MM.1S (cell line): ENCODE measurements at regions not wholly inside any gene's neighbourhood (a gene's known extent, or its start where the extent isn't known, plus 50 kb on each side); places are given as distances from the start of the nearest gene placed in this dataset.

ENCODE experiments used
- EZH2 ChIP-seq: fragments of 300-600 bp; sonication (generic); optimal IDR thresholded peaks from 2 replicates; pipeline ENCODE3; 2017; ENCODE audit warnings: low read depth, mild to moderate bottlenecking, antibody characterized with exemption, low read length, mixed read lengths
- EZH2phosphoT487 ChIP-seq: fragments of 300-600 bp; sonication (generic); IDR thresholded peaks from 2 replicates; pipeline ENCODE4 v1.6.1; 2018; ENCODE audit warnings: antibody characterized with exemption, low read length
- TF ChIP-seq, protein P1 (sequence below): fragments of 300-600 bp; sonication (generic); IDR thresholded peaks from 2 replicates; pipeline ENCODE4 v1.5.1; 2016; ENCODE audit warnings: antibody characterized with exemption, low read length, mixed read lengths

DNA sequence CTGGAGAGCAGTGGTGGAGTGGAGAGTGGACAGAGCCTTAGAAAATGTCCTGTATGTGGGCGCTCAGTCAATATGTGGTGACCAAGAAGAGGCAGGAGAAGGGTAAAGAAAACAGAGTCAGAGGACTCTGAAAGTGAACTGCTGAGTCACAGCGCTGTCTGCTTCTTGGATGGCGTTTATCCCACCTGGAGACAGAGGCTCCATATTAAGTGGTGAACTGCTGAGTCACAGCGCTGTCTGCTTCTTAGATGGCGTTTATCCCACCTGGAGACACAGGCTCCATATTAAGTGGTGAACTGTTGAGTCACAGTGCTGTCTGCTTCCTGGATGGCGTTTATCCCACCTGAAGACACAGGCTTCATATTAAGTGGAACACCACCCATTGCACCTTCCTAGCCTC is 119.3 kb upstream of the RALGAPA2 start:
- TF ChIP-seq, protein P1, sequence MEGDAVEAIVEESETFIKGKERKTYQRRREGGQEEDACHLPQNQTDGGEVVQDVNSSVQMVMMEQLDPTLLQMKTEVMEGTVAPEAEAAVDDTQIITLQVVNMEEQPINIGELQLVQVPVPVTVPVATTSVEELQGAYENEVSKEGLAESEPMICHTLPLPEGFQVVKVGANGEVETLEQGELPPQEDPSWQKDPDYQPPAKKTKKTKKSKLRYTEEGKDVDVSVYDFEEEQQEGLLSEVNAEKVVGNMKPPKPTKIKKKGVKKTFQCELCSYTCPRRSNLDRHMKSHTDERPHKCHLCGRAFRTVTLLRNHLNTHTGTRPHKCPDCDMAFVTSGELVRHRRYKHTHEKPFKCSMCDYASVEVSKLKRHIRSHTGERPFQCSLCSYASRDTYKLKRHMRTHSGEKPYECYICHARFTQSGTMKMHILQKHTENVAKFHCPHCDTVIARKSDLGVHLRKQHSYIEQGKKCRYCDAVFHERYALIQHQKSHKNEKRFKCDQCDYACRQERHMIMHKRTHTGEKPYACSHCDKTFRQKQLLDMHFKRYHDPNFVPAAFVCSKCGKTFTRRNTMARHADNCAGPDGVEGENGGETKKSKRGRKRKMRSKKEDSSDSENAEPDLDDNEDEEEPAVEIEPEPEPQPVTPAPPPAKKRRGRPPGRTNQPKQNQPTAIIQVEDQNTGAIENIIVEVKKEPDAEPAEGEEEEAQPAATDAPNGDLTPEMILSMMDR, result no peak
- TF ChIP-seq EZH2, result no peak
- no peak for TF ChIP-seq EZH2phosphoT487
